HG02973 (cell line): ENCODE measurements at regions not wholly inside any gene's neighbourhood (a gene's known extent, or its start where the extent isn't known, plus 50 kb on each side); places are given as distances from the start of the nearest gene placed in this dataset.
"Not testable (repeated sequence)": the region's sequence is repeated elsewhere in the genome, so short reads cannot be mapped to it uniquely, and the experiment has no call there.

Source experiments
- ATAC-seq: cut with Tn5 transposase; IDR thresholded peaks from one replicate; pipeline ENCODE4 v1.9.1; 2021; ENCODE audit warnings: moderate library complexity; ENCODE audit not compliant: unreplicated experiment

GRCh38 chr4:152073351-152074087 is 312.7 kb upstream of the GATB start:
- ATAC-seq = no peak

DNA sequence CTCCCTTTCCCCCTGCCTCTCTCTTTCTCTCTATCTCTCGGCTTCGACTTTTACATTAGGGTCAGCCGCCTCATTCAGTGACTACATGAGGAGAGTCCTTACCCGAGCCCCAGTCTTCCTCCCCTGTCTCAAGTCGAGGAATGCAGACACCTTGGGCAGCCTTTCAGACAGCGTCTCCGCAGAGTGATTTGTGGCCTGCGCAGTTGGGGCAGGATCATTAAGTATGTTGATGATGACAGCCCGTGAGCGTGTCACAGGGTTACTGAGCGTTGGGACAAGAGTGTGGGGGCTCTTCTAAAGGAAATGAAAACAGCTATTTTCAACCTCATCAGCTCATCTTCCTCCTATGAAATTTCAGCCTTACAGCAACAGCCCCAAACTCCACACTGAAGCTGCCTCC is 312.1 kb upstream of the GATB start:
- ATAC-seq = no peak

DNA sequence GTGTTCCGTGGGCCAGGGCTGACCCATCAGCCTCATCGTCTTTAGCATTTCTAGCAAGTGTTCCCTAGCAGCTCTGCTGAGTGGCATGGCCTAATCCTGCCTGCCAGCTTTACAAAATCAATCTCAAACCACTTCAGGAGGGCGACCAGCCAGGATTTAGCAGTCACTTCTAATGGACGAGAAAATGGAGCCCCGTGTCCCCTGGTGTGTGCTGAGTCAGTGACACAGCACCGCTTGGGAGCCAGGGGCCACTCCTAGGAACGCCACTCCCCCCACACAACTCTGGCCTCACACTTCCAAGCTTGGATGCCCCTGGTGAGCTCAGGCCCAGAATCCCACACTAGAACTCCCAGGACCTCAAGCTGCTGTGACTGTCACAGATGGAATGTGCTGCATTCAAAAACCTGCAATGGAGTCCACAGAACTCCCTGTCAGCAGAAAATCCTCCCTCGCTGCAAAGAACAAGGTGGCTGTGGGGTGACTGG is 311.2 kb upstream of the GATB start:
- ATAC-seq = no peak

DNA sequence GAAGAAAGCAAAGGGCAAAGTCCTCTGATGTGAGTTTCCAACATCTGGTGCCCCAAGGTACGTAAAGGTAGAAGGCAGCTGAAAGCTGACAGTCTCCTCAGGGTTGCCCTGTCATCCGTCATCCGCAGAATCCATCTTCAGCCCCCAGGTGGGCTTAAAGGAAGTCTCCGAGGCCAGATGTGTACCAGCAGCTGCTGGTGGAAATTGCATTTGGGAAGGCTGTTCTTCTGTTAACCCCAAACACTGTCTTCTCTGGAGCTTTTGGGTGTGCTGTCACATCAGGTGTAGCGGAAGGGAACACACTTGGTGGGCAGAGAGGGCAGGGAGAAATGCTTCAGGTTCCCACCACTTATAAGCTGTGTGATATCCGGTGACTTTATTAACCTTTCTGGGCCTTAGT is 310.0 kb upstream of the GATB start:
- ATAC-seq = no peak

DNA sequence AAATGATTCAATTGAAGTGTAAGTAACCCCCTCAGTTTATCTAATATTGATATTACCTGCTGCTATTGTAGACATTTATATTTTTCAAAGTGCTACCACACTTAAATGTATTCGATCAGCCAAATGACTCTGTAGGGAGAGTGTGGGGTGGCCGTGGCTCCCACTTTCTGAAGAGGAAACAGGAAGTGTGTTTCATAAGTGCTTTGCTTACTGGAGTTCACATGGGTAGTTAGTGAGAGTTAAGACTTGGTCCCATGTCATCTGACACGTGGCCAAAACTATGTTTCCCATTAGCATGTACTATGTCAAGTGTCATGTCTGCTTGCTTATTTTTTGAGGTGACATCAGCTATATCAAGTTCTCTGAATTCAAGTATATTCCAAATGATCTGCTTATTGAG is 308.1 kb upstream of the GATB start:
- ATAC-seq = no peak

- no peak for ATAC-seq
Measured at GRCh38 chr4:152065545-152065944, 304.7 kb upstream of the GATB start.

GRCh38 chr4:152064753-152065152 is 303.9 kb upstream of the GATB start:
- no peak for ATAC-seq

DNA sequence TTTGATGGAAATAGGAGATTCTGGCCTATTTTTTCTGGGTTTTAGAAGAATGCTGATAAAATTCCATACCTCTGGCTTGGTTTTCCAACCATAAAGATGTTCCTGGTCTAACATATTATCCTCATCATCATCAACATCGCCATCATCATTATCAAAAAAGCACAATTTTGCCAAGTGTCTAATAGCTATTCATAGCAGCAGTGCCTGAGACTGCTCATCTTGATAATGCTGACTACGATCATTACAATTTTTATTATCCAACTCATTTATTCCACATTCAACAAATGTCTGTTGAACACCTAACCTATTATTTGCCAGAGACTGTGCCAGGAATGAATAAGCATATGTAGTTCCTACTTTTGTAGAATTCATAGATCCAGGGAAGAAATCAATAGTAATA is 303.5 kb upstream of the GATB start:
- ATAC-seq = no peak

DNA sequence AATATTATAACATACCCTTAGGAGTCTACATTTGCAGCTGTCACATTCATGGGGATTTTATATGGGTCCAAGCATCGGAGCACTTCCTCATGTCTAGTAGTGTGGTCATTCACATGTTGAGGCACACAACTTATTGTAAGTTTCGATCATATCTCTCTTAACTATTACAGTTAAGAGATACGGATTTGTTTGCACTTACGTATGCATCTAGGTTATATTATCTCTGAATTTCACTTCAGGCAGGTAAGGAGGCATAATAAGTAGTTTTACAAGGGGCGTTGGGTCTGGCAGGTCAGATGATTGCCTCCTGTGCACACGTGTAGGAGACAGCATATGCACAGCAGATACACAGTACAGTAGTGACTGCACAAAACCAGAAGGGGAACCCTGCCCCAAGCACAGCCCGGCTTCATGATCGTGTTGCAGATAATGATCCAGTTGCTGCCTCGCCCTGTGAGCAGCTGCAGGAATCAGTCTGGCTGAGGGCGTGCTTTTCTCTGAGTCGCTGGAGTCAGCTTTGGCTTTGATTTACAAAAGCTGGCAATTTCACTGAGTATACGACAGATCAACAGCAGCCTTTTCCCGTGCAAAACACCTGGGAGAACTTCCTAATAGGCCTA is 302.9 kb upstream of the GATB start:
- no peak for ATAC-seq

DNA sequence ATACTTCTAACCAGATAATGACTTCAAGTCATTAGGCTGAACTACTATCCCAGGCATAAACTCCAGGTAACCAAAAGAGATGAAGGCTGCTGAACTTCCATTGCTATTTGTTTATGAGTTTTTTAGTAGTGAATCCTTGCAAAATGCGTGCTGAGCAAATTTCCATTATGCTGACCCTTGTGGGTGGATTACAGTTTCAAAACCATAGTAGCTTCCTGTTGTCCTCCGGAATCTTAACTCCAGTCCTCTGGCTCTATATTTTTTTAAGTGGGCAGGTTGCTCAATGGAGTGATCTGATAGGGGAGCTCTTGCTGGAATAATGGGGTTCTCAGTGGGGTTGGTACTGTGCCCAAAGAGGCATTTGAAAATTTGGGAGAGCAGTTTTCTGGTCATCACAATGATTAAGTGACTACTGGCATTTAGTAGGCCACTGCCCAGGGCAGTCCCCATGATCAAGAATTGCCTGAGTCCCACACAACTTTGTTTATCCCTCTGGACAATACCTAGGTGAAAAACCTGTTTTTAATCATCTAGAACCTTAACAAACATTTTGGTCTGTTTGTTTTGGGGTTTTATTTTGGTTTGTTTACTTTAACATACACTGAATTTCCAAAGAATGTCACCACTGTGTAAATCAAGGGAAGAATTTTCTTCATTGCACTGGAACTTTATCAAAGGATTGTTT is 302.3 kb upstream of the GATB start:
- ATAC-seq = no peak

DNA sequence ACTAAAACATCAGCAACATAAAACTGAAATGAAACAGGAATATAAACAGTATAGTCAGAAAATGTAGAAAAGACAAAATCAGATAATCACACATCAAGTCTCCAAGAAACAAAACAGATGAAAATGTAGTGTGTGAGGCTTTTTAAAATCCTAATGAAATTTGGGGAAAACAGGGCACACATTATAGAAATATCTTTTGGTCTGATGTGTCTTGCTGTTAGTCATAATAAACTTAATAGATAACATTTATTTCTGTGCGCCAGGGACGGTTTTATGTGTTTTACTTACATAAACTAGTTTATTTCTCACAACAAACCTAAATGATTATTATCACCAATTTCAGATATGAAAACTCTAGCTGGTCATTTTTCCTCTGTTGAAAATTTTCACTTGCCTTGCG is 293.9 kb upstream of the GATB start:
- ATAC-seq = no peak

DNA sequence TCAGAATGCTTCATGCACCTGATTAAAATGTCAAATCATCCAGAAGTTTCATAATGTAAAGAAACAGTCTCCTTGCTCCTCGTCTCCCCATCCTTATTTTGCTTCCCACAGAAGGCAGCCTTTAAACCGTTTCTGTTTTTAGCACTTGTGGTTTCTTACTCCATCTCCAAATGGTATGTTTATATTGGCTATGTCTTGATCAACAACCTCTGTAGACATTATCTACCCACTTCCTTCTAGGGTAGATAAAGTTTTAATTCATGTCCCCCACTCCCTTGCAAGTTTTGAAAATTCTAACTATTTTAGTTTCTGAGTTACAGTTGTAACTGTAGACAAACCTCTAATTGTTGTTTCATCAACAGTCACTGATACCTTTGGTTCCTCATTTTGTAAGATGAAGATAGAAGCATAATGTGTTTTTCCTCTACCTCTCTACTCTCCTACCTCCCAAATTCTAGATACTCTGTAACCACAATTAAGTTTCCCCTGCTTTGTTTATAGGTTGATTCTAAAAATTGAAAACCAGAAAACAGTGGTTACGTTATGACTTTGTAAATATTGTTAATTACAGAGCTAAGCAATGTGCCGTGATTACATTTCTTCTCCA is 291.7 kb upstream of the GATB start:
- ATAC-seq = no peak

- not testable (repeated sequence) for ATAC-seq
Measured at GRCh38 chr4:152051332-152051731, 290.5 kb upstream of the GATB start.

GRCh38 chr4:152050106-152050505 is 289.3 kb upstream of the GATB start:
- ATAC-seq = no peak

DNA sequence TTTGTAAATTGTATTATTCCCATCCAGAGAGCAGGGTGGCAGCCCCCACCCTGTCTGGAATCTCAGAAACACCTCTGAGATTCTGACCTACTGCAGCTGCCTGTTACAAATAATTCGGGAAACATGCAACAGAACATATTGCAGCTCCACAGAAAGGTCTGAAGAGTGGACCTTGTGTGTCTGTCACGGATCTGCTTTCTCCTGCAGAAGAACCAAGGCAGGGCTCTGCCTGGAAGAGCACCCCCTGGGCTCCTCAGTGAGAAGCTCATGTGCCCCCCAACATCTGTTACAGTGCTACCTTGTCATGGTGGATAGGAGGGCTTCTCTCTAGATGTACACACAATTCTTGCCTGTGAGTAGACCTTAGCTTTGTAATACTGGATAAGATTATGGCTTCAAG is 286.6 kb upstream of the GATB start:
- no peak for ATAC-seq

- no peak for ATAC-seq
Measured at GRCh38 chr4:152045807-152046571, 285.2 kb upstream of the GATB start.

- ATAC-seq = no peak
Measured at GRCh38 chr4:152045449-152045806, 284.6 kb upstream of the GATB start.

- ATAC-seq = no peak
Measured at GRCh38 chr4:152044331-152045036, 283.7 kb upstream of the GATB start.

GRCh38 chr4:152041295-152041694 is 280.5 kb upstream of the GATB start:
- no peak for ATAC-seq

DNA sequence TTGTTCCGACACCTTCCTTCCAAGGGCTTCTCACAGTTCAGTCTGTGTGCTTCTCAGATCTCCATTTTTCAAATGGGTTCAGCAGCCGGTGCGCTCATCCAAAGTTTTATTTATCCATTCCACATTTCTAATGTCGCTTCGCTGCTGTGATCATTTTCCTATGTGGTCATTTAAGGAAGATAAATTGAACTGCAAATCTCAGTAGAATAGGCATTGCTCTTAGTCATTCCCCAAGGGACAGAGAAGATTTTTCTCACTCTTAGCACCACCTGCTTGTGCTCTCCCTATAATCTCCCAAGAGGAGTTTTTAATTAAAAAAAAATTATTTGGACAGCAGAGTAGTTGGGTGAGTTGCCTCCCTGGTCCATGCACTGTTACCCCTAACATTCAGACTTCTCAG is 278.9 kb upstream of the GATB start:
- no peak for ATAC-seq
